ENCODE measurements at regions not wholly inside any gene's neighbourhood (a gene's known extent, or its start where the extent isn't known, plus 50 kb on each side); places are given as distances from the start of the nearest gene placed in this dataset.

DNA sequence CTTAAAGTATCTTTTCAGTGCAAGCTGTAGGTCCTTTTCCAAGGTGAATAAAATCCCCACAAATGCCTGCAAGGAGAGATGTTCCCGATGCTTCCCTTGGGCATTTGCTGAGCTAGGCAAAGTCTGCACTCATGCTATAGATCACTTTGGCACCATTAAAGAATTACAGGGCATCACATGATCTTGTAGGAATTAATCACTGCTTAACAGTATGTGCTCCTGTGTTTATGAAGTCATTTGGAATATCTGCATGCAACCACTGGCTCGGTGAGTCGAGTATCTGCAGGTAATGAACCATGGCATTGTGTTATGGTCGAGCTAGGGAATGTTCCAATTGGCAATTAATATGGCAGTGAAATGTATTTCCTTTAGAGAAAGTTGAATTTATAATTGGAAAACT is 615.1 kb downstream of the TLE1 start:
- Histone ChIP-seq H3K79me2 (ENCODE audit: insufficient read depth, low read length) (no peaks in the 10 kb centered on the region), H3K4me2 (ENCODE audit: low read depth, low read length) (no peak overlapping the region), H2AFZ (ENCODE audit: low read length) (no peak overlapping the region), H3K4me3 (replicated peaks in 1 of 3; ENCODE audit: insufficient read depth in 1 of 3, low read depth in 2 of 3, low read length in 3 of 3) (no peak overlapping the region), H3K4me1 (ENCODE audit: insufficient read depth, low read length) (no peaks in the 10 kb centered on the region), H3K9me3 (ENCODE audit: low read length) (0 out of 2 replicates have a peak, but pooled peaks cover 5% of the 10 kb centered on the region), H4K20me1 (ENCODE audit: insufficient read depth, low read length) (no peaks in the 10 kb centered on the region), H3K36me3 (replicated peaks in 1 of 2; ENCODE audit: control insufficient read depth in 1 of 2, insufficient read depth in 2 of 2, low read length in 2 of 2) (no peaks in the 10 kb centered on the region), H3K27ac (ENCODE audit: extremely low read length, insufficient read depth, low read length) (no peak overlapping the region), H3K9ac (ENCODE audit: insufficient read depth, low read depth, low read length) (no peak overlapping the region), H3K27me3 (ENCODE audit: control insufficient read depth in 1 of 2, insufficient read depth in 2 of 2, low read length in 2 of 2) (no peaks in the 10 kb centered on the region)
- BruUV-seq (replicated peaks), result no TSS peak
- TF ChIP-seq AKAP8 (CRISPR knock-in tag; IDR thresholded peaks at IDR 0.05), result no peak
- TF ChIP-seq MED1 (CRISPR knock-in tag; IDR thresholded peaks at IDR 0.05), result no peak
- TF ChIP-seq ZNF598 (CRISPR knock-in tag; IDR thresholded peaks at IDR 0.05; ENCODE audit: borderline replicate concordance), result no peak
- TF ChIP-seq ZNF790 (CRISPR knock-in tag; IDR thresholded peaks at IDR 0.05; ENCODE audit: borderline replicate concordance), result no peak
- no peak for TF ChIP-seq RNF2 (conservative IDR thresholded peaks at IDR 0.05; ENCODE audit: low read depth)
- no peak for TF ChIP-seq ZBTB38 (CRISPR knock-in tag; IDR thresholded peaks at IDR 0.05)
- TF ChIP-seq ZFP41 (CRISPR knock-in tag; IDR thresholded peaks at IDR 0.05; ENCODE audit: borderline replicate concordance), result no peak
- no peak for TF ChIP-seq SNAI1 (CRISPR knock-in tag; IDR thresholded peaks at IDR 0.05; ENCODE audit: borderline replicate concordance)
- no peak for TF ChIP-seq ZFAT (CRISPR knock-in tag; conservative IDR thresholded peaks at IDR 0.05)
- no peak for TF ChIP-seq RARG (CRISPR knock-in tag; IDR thresholded peaks at IDR 0.05; ENCODE audit: low read depth)
- no peak for TF ChIP-seq ZBTB8A (CRISPR knock-in tag; IDR thresholded peaks at IDR 0.05; ENCODE audit: borderline replicate concordance, low read depth)
- TF ChIP-seq ASH2L (IDR thresholded peaks at IDR 0.05; ENCODE audit: insufficient read length, low read depth, low read length), result no peak
- TF ChIP-seq ZNF496 (CRISPR knock-in tag; IDR thresholded peaks at IDR 0.05; ENCODE audit: insufficient replicate concordance), result no peak
- TF ChIP-seq, protein P1, sequence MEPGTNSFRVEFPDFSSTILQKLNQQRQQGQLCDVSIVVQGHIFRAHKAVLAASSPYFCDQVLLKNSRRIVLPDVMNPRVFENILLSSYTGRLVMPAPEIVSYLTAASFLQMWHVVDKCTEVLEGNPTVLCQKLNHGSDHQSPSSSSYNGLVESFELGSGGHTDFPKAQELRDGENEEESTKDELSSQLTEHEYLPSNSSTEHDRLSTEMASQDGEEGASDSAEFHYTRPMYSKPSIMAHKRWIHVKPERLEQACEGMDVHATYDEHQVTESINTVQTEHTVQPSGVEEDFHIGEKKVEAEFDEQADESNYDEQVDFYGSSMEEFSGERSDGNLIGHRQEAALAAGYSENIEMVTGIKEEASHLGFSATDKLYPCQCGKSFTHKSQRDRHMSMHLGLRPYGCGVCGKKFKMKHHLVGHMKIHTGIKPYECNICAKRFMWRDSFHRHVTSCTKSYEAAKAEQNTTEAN (CRISPR knock-in tag; conservative IDR thresholded peaks at IDR 0.05), result no peak
- no peak for TF ChIP-seq HNRNPL (IDR thresholded peaks at IDR 0.05; ENCODE audit: low read depth, low read length)
- CTCF ChIA-PET (ENCODE audit: low intra/inter-chr PET ratio, low total read pairs), result no interaction called here
- FAIRE-seq, result no peak
- POLR2A ChIA-PET, result no interaction called here
- in situ Hi-C loops (cut with HindIII; ENCODE audit: extremely low pct_ligation_motif_present, low pct_unique_long_range_greater_than_20kb) (no loop called here), intact Hi-C loops (cut with micrococcal nuclease; ENCODE audit: unreplicated experiment) (no loop called here)
- no peak for ATAC-seq
- DNase-seq (ENCODE audit: low spot score), result no peak
- 0% methylated on average over 4 of the region's 4 CpGs for WGBS (ENCODE audit: low lambda C conversion rate)
